ENCODE measurements at regions not wholly inside any gene's neighbourhood (a gene's known extent, or its start where the extent isn't known, plus 50 kb on each side); places are given as distances from the start of the nearest gene placed in this dataset.

- TF ChIP-seq, protein P1, sequence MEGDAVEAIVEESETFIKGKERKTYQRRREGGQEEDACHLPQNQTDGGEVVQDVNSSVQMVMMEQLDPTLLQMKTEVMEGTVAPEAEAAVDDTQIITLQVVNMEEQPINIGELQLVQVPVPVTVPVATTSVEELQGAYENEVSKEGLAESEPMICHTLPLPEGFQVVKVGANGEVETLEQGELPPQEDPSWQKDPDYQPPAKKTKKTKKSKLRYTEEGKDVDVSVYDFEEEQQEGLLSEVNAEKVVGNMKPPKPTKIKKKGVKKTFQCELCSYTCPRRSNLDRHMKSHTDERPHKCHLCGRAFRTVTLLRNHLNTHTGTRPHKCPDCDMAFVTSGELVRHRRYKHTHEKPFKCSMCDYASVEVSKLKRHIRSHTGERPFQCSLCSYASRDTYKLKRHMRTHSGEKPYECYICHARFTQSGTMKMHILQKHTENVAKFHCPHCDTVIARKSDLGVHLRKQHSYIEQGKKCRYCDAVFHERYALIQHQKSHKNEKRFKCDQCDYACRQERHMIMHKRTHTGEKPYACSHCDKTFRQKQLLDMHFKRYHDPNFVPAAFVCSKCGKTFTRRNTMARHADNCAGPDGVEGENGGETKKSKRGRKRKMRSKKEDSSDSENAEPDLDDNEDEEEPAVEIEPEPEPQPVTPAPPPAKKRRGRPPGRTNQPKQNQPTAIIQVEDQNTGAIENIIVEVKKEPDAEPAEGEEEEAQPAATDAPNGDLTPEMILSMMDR (IDR thresholded peaks at IDR 0.05): no peak
- no peak for TF ChIP-seq POLR2A (IDR thresholded peaks at IDR 0.05)
These were observed 307.6 kb downstream of the CTTN start for GRCh38 chr11:70705930-70706329.
